ENCODE measurements at regions not wholly inside any gene's neighbourhood (a gene's known extent, or its start where the extent isn't known, plus 50 kb on each side); places are given as distances from the start of the nearest gene placed in this dataset.
"Not testable (repeated sequence)": the region's sequence is repeated elsewhere in the genome, so short reads cannot be mapped to it uniquely, and the experiment has no call there.

- Histone ChIP-seq H3K9me3 (replicated peaks; ENCODE audit: low read length) (no peaks in the 10 kb centered on the region), H3K36me3 (ENCODE audit: insufficient read depth, low read length) (no peaks in the 10 kb centered on the region), H3K4me2 (ENCODE audit: low read length) (no peak overlapping the region), H3K9ac (ENCODE audit: low read depth, low read length) (no peak overlapping the region), H3K4me1 (ENCODE audit: control insufficient read depth, insufficient read depth, low read length) (no peaks in the 10 kb centered on the region), H3K4me3 (ENCODE audit: low read length) (no peak overlapping the region), H3K27me3 (ENCODE audit: control insufficient read depth, insufficient read depth, low read length) (no peaks in the 10 kb centered on the region)
Measured at GRCh38 chr5:165028356-165028755, 1522.9 kb downstream of the MAT2B start.

DNA sequence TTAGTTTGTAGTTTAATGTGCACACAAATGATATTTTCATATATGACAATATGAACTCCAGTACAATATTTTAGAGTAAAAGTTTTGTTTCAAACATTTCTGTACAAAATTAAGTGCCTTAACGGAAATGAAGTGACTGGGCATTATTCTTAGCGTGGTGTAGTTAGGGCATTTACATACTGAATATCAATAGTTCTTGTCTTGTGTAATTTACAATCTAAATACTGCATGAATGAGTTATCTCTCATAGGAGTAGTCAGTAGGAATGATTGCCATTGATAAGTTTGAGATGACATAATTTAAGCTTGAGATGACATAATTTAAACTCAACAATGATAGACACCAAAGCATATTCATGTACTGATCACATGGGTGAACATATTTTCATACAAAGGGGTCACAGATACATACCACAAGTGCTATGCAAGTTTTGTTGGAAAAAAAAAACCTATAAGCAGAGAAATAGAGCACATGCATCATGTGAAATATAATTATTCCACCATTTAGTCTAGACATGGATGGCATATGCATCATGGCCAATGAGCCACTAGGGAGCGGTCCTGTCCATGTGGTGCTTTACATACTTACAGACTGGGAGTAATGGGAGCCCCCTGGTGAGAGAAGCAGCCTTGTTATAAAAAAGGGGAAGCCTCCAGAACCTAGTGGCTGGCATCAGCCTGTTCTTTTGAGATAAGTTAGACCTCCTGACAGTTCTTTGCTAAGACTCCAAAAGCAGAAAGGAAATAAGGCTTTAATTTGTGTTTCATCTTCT, 1523.9 kb downstream of the MAT2B start:
- Histone ChIP-seq H3K4me2 (ENCODE audit: low read length) (no peak overlapping the region), H3K9me3 (replicated peaks; ENCODE audit: low read length) (no peaks in the 10 kb centered on the region), H3K4me3 (ENCODE audit: low read length) (no peak overlapping the region), H3K4me1 (ENCODE audit: control insufficient read depth, insufficient read depth, low read length) (no peaks in the 10 kb centered on the region), H3K27me3 (ENCODE audit: control insufficient read depth, insufficient read depth, low read length) (no peaks in the 10 kb centered on the region), H3K9ac (ENCODE audit: low read depth, low read length) (no peak overlapping the region), H3K36me3 (ENCODE audit: insufficient read depth, low read length) (no peaks in the 10 kb centered on the region)

DNA sequence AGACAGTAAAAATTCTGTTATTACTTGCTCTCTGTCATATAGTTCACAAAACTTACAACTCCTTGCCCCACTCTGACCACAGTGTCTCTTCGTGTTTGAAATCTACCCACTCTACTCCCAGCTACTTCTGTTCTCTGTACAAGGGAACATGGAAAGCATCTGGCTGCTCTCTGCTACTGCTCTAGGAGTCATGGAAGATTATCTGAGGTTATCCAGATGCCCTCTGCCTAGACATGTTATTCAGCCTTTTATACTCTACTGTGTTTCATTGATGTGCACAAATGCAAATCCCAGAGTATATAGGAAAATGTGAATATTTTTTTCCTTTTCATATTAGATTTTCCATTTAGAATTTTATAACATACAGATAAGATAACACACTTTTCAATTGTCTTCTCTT, 1525.6 kb downstream of the MAT2B start:
- Histone ChIP-seq H3K4me3 (ENCODE audit: low read length) (no peak overlapping the region), H3K4me1 (ENCODE audit: control insufficient read depth, insufficient read depth, low read length) (no peaks in the 10 kb centered on the region), H3K4me2 (ENCODE audit: low read length) (no peak overlapping the region), H3K9me3 (replicated peaks; ENCODE audit: low read length) (no peaks in the 10 kb centered on the region), H3K9ac (ENCODE audit: low read depth, low read length) (no peak overlapping the region), H3K36me3 (ENCODE audit: insufficient read depth, low read length) (no peaks in the 10 kb centered on the region), H3K27me3 (ENCODE audit: control insufficient read depth, insufficient read depth, low read length) (no peaks in the 10 kb centered on the region)

DNA sequence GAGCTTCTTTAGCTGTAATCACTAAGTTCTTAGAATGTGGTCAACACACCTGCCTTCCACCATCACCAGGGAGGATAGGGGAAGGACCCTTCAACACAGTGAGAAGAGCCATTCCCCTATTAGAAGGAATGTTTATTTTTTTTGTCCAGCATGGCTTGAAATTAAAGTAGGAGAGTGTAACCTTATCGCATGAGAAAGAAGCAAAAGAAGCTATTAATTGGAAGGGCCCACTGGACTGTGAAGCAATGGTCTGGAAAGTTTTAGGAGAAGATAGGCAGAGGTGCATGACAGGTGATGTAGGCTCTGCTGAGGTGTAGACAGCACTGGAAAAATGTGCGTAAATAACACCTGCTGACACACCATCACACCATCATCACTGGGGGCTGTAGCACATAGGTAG, 1526.0 kb downstream of the MAT2B start:
- Histone ChIP-seq H3K27me3 (ENCODE audit: control insufficient read depth, insufficient read depth, low read length) (no peaks in the 10 kb centered on the region), H3K4me1 (ENCODE audit: control insufficient read depth, insufficient read depth, low read length) (no peaks in the 10 kb centered on the region), H3K36me3 (ENCODE audit: insufficient read depth, low read length) (no peaks in the 10 kb centered on the region), H3K9me3 (replicated peaks; ENCODE audit: low read length) (no peaks in the 10 kb centered on the region), H3K4me2 (ENCODE audit: low read length) (no peak overlapping the region), H3K9ac (ENCODE audit: low read depth, low read length) (no peak overlapping the region), H3K4me3 (ENCODE audit: low read length) (no peak overlapping the region)

DNA sequence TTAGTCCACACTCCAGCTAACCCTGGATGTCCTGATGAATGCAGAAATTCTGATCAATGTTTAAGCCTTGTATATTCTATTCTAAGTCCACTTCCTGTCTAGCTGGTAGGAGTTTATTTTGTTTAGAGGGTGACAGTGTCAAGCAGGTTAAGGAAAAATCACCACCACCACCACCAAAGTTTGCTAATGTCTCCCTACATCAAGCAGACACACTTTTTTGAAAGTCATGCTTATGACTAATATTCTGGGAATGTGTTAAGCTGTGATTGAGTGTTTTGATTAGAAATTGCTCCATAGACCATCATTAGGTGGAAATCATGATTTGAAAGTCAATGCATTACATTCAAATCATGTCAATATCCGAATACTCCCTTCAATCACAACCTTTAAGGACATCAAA, 1530.1 kb downstream of the MAT2B start:
- no peaks in the 10 kb centered on the region for H3K36me3 ChIP-seq (ENCODE audit: insufficient read depth, low read length)
- H3K9me3 ChIP-seq (replicated peaks; ENCODE audit: low read length) = no peaks in the 10 kb centered on the region
- no peaks in the 10 kb centered on the region for H3K4me1 ChIP-seq (ENCODE audit: control insufficient read depth, insufficient read depth, low read length)
- no peaks in the 10 kb centered on the region for H3K27me3 ChIP-seq (ENCODE audit: control insufficient read depth, insufficient read depth, low read length)
- no peak overlapping the region for H3K4me2 ChIP-seq (ENCODE audit: low read length)
- no peak overlapping the region for H3K9ac ChIP-seq (ENCODE audit: low read depth, low read length)
- H3K4me3 ChIP-seq (ENCODE audit: low read length) = no peak overlapping the region

DNA sequence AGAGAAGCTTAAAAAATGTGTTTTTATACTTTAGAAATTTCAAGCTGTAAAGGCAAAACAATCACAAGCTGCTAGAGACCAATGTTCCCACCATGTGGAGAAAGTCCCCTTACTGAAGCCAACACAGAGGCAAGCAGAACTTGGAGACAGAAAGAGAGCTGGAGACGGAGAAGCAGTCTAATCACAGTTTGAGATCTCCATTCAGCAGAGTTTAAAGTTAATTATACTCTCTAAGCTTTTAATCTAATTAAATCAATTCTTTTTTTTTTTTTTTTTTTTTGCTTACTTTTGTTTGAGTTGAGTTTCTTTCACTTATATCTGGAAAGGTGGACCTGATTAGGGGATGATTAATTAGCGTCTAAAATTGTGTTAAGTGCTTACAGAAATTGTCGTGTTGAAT, 1534.3 kb downstream of the MAT2B start:
- H3K4me3 ChIP-seq (ENCODE audit: low read length) = no peak overlapping the region

DNA sequence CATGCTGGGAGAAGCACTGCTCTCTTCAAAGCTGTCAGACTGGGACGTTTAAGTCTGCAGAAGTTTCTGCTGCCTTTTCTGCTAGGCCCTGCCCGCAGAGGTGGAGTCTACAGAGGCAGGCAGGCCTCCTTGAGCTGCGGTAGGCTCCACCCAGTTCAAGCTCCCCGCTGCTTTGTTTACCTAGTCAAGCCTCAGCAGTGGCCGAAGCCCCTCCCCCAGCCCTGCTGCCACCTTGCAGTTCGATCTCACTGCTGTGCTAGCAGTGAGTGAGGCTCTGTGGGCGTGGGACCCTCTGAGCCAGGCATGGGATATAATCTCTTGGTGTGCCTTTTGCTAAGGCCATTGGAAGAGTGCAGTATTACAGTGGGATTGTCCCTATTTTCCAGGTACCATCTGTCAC, 1540.5 kb downstream of the MAT2B start:
- not testable (repeated sequence) for H3K27me3 ChIP-seq (ENCODE audit: control insufficient read depth, insufficient read depth, low read length); H3K4me2 ChIP-seq (ENCODE audit: low read length); H3K4me3 ChIP-seq (ENCODE audit: low read length); H3K9ac ChIP-seq (ENCODE audit: low read depth, low read length); H3K4me1 ChIP-seq (ENCODE audit: control insufficient read depth, insufficient read depth, low read length); H3K9me3 ChIP-seq (replicated peaks; ENCODE audit: low read length); H3K36me3 ChIP-seq (ENCODE audit: insufficient read depth, low read length)

More for the DNA sequence above, 1534.3 kb downstream of the MAT2B start:
- Histone ChIP-seq H3K27me3 (ENCODE audit: control insufficient read depth, insufficient read depth, low read length) (no peaks in the 10 kb centered on the region), H3K4me2 (ENCODE audit: low read length) (no peak overlapping the region), H3K9me3 (replicated peaks; ENCODE audit: low read length) (no peaks in the 10 kb centered on the region), H3K9ac (ENCODE audit: low read depth, low read length) (no peak overlapping the region), H3K4me1 (ENCODE audit: control insufficient read depth, insufficient read depth, low read length) (no peaks in the 10 kb centered on the region), H3K36me3 (ENCODE audit: insufficient read depth, low read length) (no peaks in the 10 kb centered on the region)

DNA sequence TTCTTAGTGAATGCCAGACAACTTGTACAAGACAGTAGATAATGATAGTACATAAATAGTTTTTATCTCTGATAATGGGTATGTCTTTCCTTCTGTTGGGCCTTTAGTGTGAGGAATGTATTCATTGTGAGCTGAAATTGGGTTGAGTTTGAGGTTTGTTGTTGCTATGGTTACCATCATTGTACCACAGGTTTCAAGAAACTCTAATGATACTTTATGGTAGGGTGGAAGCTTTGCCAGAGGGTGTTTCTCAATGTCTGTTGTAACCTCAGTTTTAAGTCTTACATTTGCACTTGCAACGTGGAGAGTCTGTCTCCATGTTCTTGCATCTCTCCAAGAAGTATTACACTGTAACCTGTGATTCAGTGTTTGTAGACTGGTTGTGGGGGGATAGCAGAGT, 1550.1 kb downstream of the MAT2B start:
- no peaks in the 10 kb centered on the region for H3K27me3 ChIP-seq (ENCODE audit: control insufficient read depth, insufficient read depth, low read length)
- H3K36me3 ChIP-seq (ENCODE audit: insufficient read depth, low read length) = no peaks in the 10 kb centered on the region
- H3K4me3 ChIP-seq (ENCODE audit: low read length) = no peak overlapping the region
- H3K4me2 ChIP-seq (ENCODE audit: low read length) = no peak overlapping the region
- H3K9ac ChIP-seq (ENCODE audit: low read depth, low read length) = no peak overlapping the region
- H3K9me3 ChIP-seq (replicated peaks; ENCODE audit: low read length) = no peaks in the 10 kb centered on the region
- H3K4me1 ChIP-seq (ENCODE audit: control insufficient read depth, insufficient read depth, low read length) = no peaks in the 10 kb centered on the region

- Histone ChIP-seq H3K4me2 (ENCODE audit: low read length) (no peak overlapping the region), H3K27me3 (ENCODE audit: control insufficient read depth, insufficient read depth, low read length) (no peaks in the 10 kb centered on the region), H3K4me3 (ENCODE audit: low read length) (no peak overlapping the region), H3K36me3 (ENCODE audit: insufficient read depth, low read length) (no peaks in the 10 kb centered on the region), H3K9me3 (replicated peaks; ENCODE audit: low read length) (no peaks in the 10 kb centered on the region), H3K9ac (ENCODE audit: low read depth, low read length) (no peak overlapping the region), H3K4me1 (ENCODE audit: control insufficient read depth, insufficient read depth, low read length) (no peaks in the 10 kb centered on the region)
Measured at GRCh38 chr5:165057145-165057544, 1551.7 kb downstream of the MAT2B start.

- H3K9me3 ChIP-seq (replicated peaks; ENCODE audit: low read length) = peaks cover 10% of the 10 kb centered on the region
- no peaks in the 10 kb centered on the region for H3K4me1 ChIP-seq (ENCODE audit: control insufficient read depth, insufficient read depth, low read length)
- no peak overlapping the region for H3K4me3 ChIP-seq (ENCODE audit: low read length)
- no peaks in the 10 kb centered on the region for H3K27me3 ChIP-seq (ENCODE audit: control insufficient read depth, insufficient read depth, low read length)
- no peaks in the 10 kb centered on the region for H3K36me3 ChIP-seq (ENCODE audit: insufficient read depth, low read length)
- H3K9ac ChIP-seq (ENCODE audit: low read depth, low read length) = no peak overlapping the region
- H3K4me2 ChIP-seq (ENCODE audit: low read length) = no peak overlapping the region
Measured at GRCh38 chr5:165066751-165067385, 1561.4 kb downstream of the MAT2B start.

GRCh38 chr5:165076686-165077085, 1571.3 kb downstream of the MAT2B start:
- Histone ChIP-seq H3K9me3 (replicated peaks; ENCODE audit: low read length) (no peaks in the 10 kb centered on the region), H3K9ac (ENCODE audit: low read depth, low read length) (no peak overlapping the region), H3K36me3 (ENCODE audit: insufficient read depth, low read length) (no peaks in the 10 kb centered on the region), H3K4me3 (ENCODE audit: low read length) (no peak overlapping the region), H3K4me2 (ENCODE audit: low read length) (no peak overlapping the region), H3K4me1 (ENCODE audit: control insufficient read depth, insufficient read depth, low read length) (no peaks in the 10 kb centered on the region), H3K27me3 (ENCODE audit: control insufficient read depth, insufficient read depth, low read length) (no peaks in the 10 kb centered on the region)

GRCh38 chr5:165079389-165079788, 1574.0 kb downstream of the MAT2B start:
- Histone ChIP-seq H3K36me3 (ENCODE audit: insufficient read depth, low read length) (no peaks in the 10 kb centered on the region), H3K27me3 (ENCODE audit: control insufficient read depth, insufficient read depth, low read length) (no peaks in the 10 kb centered on the region), H3K4me2 (ENCODE audit: low read length) (no peak overlapping the region), H3K9ac (ENCODE audit: low read depth, low read length) (no peak overlapping the region), H3K4me1 (ENCODE audit: control insufficient read depth, insufficient read depth, low read length) (no peaks in the 10 kb centered on the region), H3K4me3 (ENCODE audit: low read length) (no peak overlapping the region), H3K9me3 (replicated peaks; ENCODE audit: low read length) (no peaks in the 10 kb centered on the region)
